DND-41 (cell line): ENCODE measurements at regions not wholly inside any gene's neighbourhood (a gene's known extent, or its start where the extent isn't known, plus 50 kb on each side); places are given as distances from the start of the nearest gene placed in this dataset.

ENCODE experiments used
- ATAC-seq: fragments of 200-7000 bp; cut with Tn5 transposase; 3 replicates; pipeline ENCODE4 v1.9.1; 2021; ENCODE audit warnings: low read depth; ENCODE audit not compliant: insufficient read depth
- DNase-seq: peaks from one replicate; pipeline ENCODE4 v3.0.0-alpha.2; 2020
- H2AFZ ChIP-seq: 2 replicates; pipeline ENCODE4 v1.6.0; 2012; ENCODE audit warnings: low read depth, low read length
- H3K27ac ChIP-seq: 2 replicates; pipeline ENCODE4 v1.5.1; 2012; ENCODE audit warnings: low read length, inconsistent platforms
- H3K27me3 ChIP-seq: fragments of 200-600 bp; sonication (generic); 2 replicates; pipeline ENCODE4 v1.6.0; 2012; ENCODE audit warnings: low read length, mild to moderate bottlenecking, inconsistent platforms; ENCODE audit not compliant: insufficient read depth, poor library complexity
- H3K36me3 ChIP-seq: 2 replicates; pipeline ENCODE4 v1.5.1; 2012; ENCODE audit warnings: low read length, inconsistent platforms; ENCODE audit not compliant: insufficient read depth
- H3K4me1 ChIP-seq: 2 replicates; pipeline ENCODE4 v1.5.1; 2012; ENCODE audit warnings: mild to moderate bottlenecking, low read length; ENCODE audit not compliant: insufficient read depth
- H3K4me2 ChIP-seq: 2 replicates; pipeline ENCODE4 v1.6.0; 2012; ENCODE audit warnings: mild to moderate bottlenecking, moderate library complexity, low read length, inconsistent platforms; ENCODE audit not compliant: insufficient read depth
- H3K4me3 ChIP-seq, 2 experiments: fragments of 200-600 bp in 1 of 2; shearing (Covaris generic) in 1 of 2; 2 replicates each; pipeline ENCODE4 v1.5.1; 2012 to 2016; ENCODE audit warnings: inconsistent platforms in 2 of 2, low read length in 2 of 2, mild to moderate bottlenecking in 2 of 2, low read depth in 1 of 2, moderate library complexity in 1 of 2
- H3K79me2 ChIP-seq: 2 replicates; pipeline ENCODE4 v1.6.0; 2012; ENCODE audit warnings: low read length, inconsistent platforms; ENCODE audit not compliant: insufficient read depth
- H3K9ac ChIP-seq: 2 replicates; pipeline ENCODE4 v1.6.0; 2012; ENCODE audit warnings: low read depth, mild to moderate bottlenecking, inconsistent platforms, low read length, moderate library complexity
- H3K9me3 ChIP-seq: 2 replicates; pipeline ENCODE4 v1.5.1; 2012; ENCODE audit warnings: low read length, moderate library complexity, mild to moderate bottlenecking, inconsistent platforms; ENCODE audit not compliant: insufficient read depth, severe bottlenecking
- H4K20me1 ChIP-seq: 2 replicates; pipeline ENCODE4 v1.6.0; 2012; ENCODE audit warnings: low read length; ENCODE audit not compliant: insufficient read depth
- CTCF ChIP-seq: IDR thresholded peaks from 2 replicates; pipeline ENCODE4 v1.5.1; 2012; ENCODE audit warnings: borderline replicate concordance, low read length, moderate library complexity, mild to moderate bottlenecking; ENCODE audit not compliant: poor library complexity, severe bottlenecking; ENCODE audit errors: extremely low read depth
- EZH2 ChIP-seq: IDR thresholded peaks from 3 replicates; pipeline ENCODE4 v1.6.1; 2012; ENCODE audit warnings: borderline replicate concordance, low read depth, mild to moderate bottlenecking, moderate library complexity, low read length, inconsistent platforms; ENCODE audit not compliant: severe bottlenecking

DNA sequence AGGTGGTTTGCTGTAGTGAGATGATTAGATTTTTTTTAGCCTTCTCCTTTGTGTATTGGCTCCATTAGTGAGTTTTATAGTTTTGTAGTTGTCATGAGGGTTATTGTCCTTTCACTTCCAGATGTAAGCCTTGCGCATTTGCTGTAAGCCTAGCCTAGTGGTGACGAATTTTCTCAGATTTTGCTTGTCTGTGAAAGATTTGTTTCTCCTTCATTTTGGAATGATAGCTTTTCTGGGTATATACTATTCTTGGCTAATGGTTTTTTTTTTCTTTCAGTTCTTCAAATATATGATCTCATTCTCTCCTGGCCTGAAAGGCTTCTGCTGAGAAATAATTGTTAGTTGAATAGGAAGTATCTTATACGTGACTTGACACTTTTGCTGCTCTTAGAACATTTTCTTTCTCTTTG lies 166.5 kb upstream of the THRB start:
- DNase-seq (no peak), ATAC-seq (no peak)
- Histone ChIP-seq H3K36me3 (no peaks in the 10 kb centered on the region), H3K4me2 (no peak overlapping the region), H3K27me3 (no peaks in the 10 kb centered on the region), H3K4me1 (no peaks in the 10 kb centered on the region), H4K20me1 (no peaks in the 10 kb centered on the region), H2AFZ (no peak overlapping the region), H3K9ac (no peak overlapping the region), H3K27ac (no peak overlapping the region), H3K9me3 (no peaks in the 10 kb centered on the region), H3K79me2 (no peaks in the 10 kb centered on the region), H3K4me3 (no peak overlapping the region)
- no peak for TF ChIP-seq CTCF
- no peak for TF ChIP-seq EZH2

DNA sequence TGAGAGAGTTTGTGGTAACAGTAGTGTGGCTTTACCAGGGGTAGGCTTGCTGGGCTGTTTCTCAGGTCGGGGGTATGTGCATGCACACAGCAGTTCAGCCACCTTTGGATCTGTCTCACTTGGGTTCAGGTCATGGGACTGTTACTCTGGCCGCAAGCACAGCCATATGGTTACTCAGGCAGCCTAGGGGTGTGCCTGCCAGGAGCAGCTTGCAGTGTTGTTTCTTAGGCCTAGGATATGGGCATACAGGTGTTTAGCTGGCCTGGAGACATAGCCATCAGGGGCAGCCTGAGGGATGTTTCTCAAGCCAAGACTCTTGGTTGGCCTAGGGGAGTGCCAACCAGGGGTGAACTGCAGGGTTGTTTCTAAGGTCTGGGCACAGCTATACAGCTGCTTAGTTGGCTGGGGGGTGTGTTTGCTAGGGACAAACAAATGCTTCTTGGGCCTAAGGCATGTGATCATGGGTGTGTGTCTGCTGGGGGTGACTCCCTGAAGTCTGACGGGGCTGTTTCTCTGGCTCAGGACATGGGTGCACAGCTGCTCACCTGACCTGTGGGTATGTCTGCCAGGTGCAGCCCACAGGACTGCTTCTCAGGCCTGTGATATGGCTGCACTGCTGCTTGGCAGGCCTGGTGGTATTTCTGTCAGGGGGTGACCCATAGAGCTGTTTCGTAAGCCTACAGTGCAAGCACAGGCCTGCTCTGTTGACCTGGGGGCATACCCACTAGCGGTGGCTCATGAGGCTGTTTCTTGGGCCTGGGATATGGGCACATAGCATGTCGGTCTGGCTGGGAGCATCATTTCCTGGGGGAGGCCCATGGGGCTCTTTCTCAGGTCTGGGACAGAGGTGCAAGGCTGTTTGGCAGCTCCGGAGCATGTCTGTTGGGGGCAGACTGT lies 168.0 kb upstream of the THRB start:
- Histone ChIP-seq H4K20me1 (no peaks in the 10 kb centered on the region), H3K79me2 (no peaks in the 10 kb centered on the region), H3K9me3 (no peaks in the 10 kb centered on the region), H3K4me2 (no peak overlapping the region), H3K4me3 (no peak overlapping the region), H2AFZ (no peak overlapping the region), H3K36me3 (no peaks in the 10 kb centered on the region), H3K4me1 (no peaks in the 10 kb centered on the region), H3K9ac (no peak overlapping the region), H3K27me3 (no peaks in the 10 kb centered on the region), H3K27ac (no peak overlapping the region)
- TF ChIP-seq CTCF, result no peak
- no peak for TF ChIP-seq EZH2
- ATAC-seq, result no peak
- DNase-seq, result no peak

DNA sequence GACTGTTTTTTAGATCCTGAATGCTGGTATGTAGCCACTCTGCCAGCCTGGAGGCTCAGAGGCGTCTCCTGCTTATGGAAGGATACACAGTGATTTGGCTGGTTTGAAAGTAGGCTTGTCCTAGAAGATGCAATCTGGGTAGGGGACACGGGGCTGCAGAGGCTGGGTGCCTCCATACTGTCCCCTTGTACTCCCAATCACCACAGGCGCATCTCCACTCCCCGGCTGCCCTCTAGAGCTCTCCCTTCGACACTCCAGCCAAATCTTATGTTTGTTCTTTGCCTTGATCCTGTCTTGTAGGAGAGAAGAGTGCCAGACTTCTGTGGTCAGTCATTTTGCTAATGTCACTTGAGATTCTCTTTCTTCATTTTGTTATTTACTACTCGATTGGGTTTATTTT lies 168.8 kb upstream of the THRB start:
- H3K9ac ChIP-seq, result no peak overlapping the region
- DNase-seq, result no peak
- H4K20me1 ChIP-seq, result no peaks in the 10 kb centered on the region
- H3K79me2 ChIP-seq, result no peaks in the 10 kb centered on the region
- H2AFZ ChIP-seq, result no peak overlapping the region
- no peaks in the 10 kb centered on the region for H3K27me3 ChIP-seq
- no peaks in the 10 kb centered on the region for H3K4me1 ChIP-seq
- no peak overlapping the region for H3K4me3 ChIP-seq
- no peak overlapping the region for H3K4me2 ChIP-seq
- TF ChIP-seq EZH2, result no peak
- no peak for TF ChIP-seq CTCF
- no peaks in the 10 kb centered on the region for H3K9me3 ChIP-seq
- H3K36me3 ChIP-seq, result no peaks in the 10 kb centered on the region
- ATAC-seq, result no peak
- H3K27ac ChIP-seq, result no peak overlapping the region
